HFFc6 (cell line): ENCODE measurements at regions not wholly inside any gene's neighbourhood (a gene's known extent, or its start where the extent isn't known, plus 50 kb on each side); places are given as distances from the start of the nearest gene placed in this dataset.
"Not testable (repeated sequence)": the region's sequence is repeated elsewhere in the genome, so short reads cannot be mapped to it uniquely, and the experiment has no call there.

Source experiments
- DNase-seq: peaks from one replicate; pipeline ENCODE4 v3.0.0-alpha.2; 2018
- H3K27ac Mint-ChIP-seq: 2 replicates; pipeline ENCODE4 v1.8.0; 2020; ENCODE audit warnings: mild to moderate bottlenecking, mixed read lengths
- H3K27me3 Mint-ChIP-seq: 2 replicates; pipeline ENCODE4 v1.8.0; 2021; ENCODE audit warnings: mild to moderate bottlenecking, moderate library complexity, mixed read lengths; ENCODE audit not compliant: insufficient read depth
- H3K36me3 Mint-ChIP-seq: 2 replicates; pipeline ENCODE4 v1.8.0; 2021; ENCODE audit warnings: low read depth, mixed read lengths
- H3K4me1 Mint-ChIP-seq: 2 replicates; pipeline ENCODE4 v1.8.0; 2020; ENCODE audit warnings: low read depth, mixed read lengths
- H3K4me3 Mint-ChIP-seq: 2 replicates; pipeline ENCODE4 v1.8.0; 2020; ENCODE audit warnings: mild to moderate bottlenecking, moderate library complexity, mixed read lengths
- H3K9me3 Mint-ChIP-seq: 2 replicates; pipeline ENCODE4 v1.8.0; 2020; ENCODE audit warnings: mild to moderate bottlenecking, mixed read lengths
- CTCF ChIP-seq: fragments of 200-600 bp; sonication (generic); IDR thresholded peaks from 2 replicates; pipeline ENCODE4 v1.5.0; 2021; ENCODE audit warnings: antibody characterized with exemption, mild to moderate bottlenecking

GRCh38 chr1:182166321-182166720 is 104.8 kb upstream of the ZNF648 start:
- no peaks in the 10 kb centered on the region for H3K9me3 Mint-ChIP-seq
- H3K27ac Mint-ChIP-seq, result no peak overlapping the region
- peaks cover 14% of the 10 kb centered on the region for H3K4me1 Mint-ChIP-seq
- DNase-seq, result no peak
- peaks cover 2% of the 10 kb centered on the region; the same call in 1 of the 2 replicates for H3K27me3 Mint-ChIP-seq
- H3K36me3 Mint-ChIP-seq, result no peaks in the 10 kb centered on the region
- no peak for TF ChIP-seq CTCF
- no peak overlapping the region for H3K4me3 Mint-ChIP-seq

GRCh38 chr1:182164273-182164672 is 102.8 kb upstream of the ZNF648 start:
- H3K4me3 Mint-ChIP-seq, result no peak overlapping the region
- DNase-seq, result no peak
- H3K27me3 Mint-ChIP-seq, result peaks cover 2% of the 10 kb centered on the region; the same call in 1 of the 2 replicates
- peaks cover 9% of the 10 kb centered on the region for H3K9me3 Mint-ChIP-seq
- H3K4me1 Mint-ChIP-seq, result peaks cover 14% of the 10 kb centered on the region
- no peak for TF ChIP-seq CTCF
- H3K27ac Mint-ChIP-seq, result no peak overlapping the region
- no peaks in the 10 kb centered on the region for H3K36me3 Mint-ChIP-seq

GRCh38 chr1:182163821-182164223 is 102.3 kb upstream of the ZNF648 start:
- Mint-ChIP-seq H3K4me3 (no peak overlapping the region), H3K4me1 (peaks cover 14% of the 10 kb centered on the region), H3K9me3 (peaks cover 12% of the 10 kb centered on the region), H3K27ac (no peak overlapping the region; the same call in 1 of the 2 replicates), H3K27me3 (peaks cover 2% of the 10 kb centered on the region), H3K36me3 (no peaks in the 10 kb centered on the region)
- DNase-seq, result no peak
- no peak for TF ChIP-seq CTCF

- no peak for TF ChIP-seq CTCF
- peaks cover 11% of the 10 kb centered on the region for H3K4me1 Mint-ChIP-seq
- H3K36me3 Mint-ChIP-seq, result no peaks in the 10 kb centered on the region
- DNase-seq, result no peak
- no peak overlapping the region for H3K4me3 Mint-ChIP-seq
- no peaks in the 10 kb centered on the region; the same call in 1 of the 2 replicates for H3K27me3 Mint-ChIP-seq
- peaks cover 12% of the 10 kb centered on the region for H3K9me3 Mint-ChIP-seq
- H3K27ac Mint-ChIP-seq, result no peak overlapping the region
Observed at GRCh38 chr1:182159443-182159842, 97.9 kb upstream of the ZNF648 start.

- no peak for TF ChIP-seq CTCF
Observed at GRCh38 chr1:182157187-182157586, 95.7 kb upstream of the ZNF648 start.

GRCh38 chr1:182154425-182154824 is 92.9 kb upstream of the ZNF648 start:
- not testable (repeated sequence) for H3K36me3 Mint-ChIP-seq, H3K27ac Mint-ChIP-seq, H3K27me3 Mint-ChIP-seq, H3K4me3 Mint-ChIP-seq, DNase-seq, H3K4me1 Mint-ChIP-seq, H3K9me3 Mint-ChIP-seq

More at GRCh38 chr1:182157187-182157586, 95.7 kb upstream of the ZNF648 start:
- DNase-seq, result no peak
- Mint-ChIP-seq H3K9me3 (peaks cover 12% of the 10 kb centered on the region), H3K27ac (no peak overlapping the region), H3K4me3 (no peak overlapping the region), H3K36me3 (no peaks in the 10 kb centered on the region), H3K27me3 (no peaks in the 10 kb centered on the region; the same call in 1 of the 2 replicates), H3K4me1 (no peaks in the 10 kb centered on the region)
